Right ventricle myocardium inferior (tissue), 1 donor: ENCODE measurements at regions not wholly inside any gene's neighbourhood (a gene's known extent, or its start where the extent isn't known, plus 50 kb on each side); places are given as distances from the start of the nearest gene placed in this dataset.

Experiments used
- ATAC-seq: fragments of 200-7000 bp; cut with Tn5 transposase; one replicate; pipeline ENCODE4 v1.9.1; 2020; ENCODE audit warnings: mild to moderate bottlenecking, moderate library complexity
- DNase-seq: peaks from one replicate; pipeline ENCODE4 v3.0.0; 2021; ENCODE audit errors: missing footprints
- intact Hi-C: fragments of 100-400 bp; cut with DNase I; formaldehyde crosslinking; loops from one replicate; pipeline ENCODE4 v1.11.0; 2022
- donor health status: DM: no; HTN: yes; CAD: no; lungs with severe emphysema.

GRCh38 chr14:66426451-66426850 lies 59.7 kb upstream of the CCDC196 start:
- DNase-seq, result no peak
- intact Hi-C loops, result loop anchor here (5.0 kb wide), 1 partner anchor 56 kb away; no protein-coding TSS in a partner anchor
- no peak for ATAC-seq

GRCh38 chr14:66432334-66432733 lies 53.8 kb upstream of the CCDC196 start:
- ATAC-seq (no peak), DNase-seq (no peak)
- intact Hi-C loops, result no loop called here

- ATAC-seq, result no peak
- intact Hi-C loops, result no loop called here
- DNase-seq, result no peak
Observed at GRCh38 chr14:66434464-66434863, 51.7 kb upstream of the CCDC196 start.

- DNase-seq, result no peak
- ATAC-seq, result no peak
- intact Hi-C loops, result no loop called here
Observed at GRCh38 chr14:66435683-66436082, 50.5 kb upstream of the CCDC196 start.
